Right cardiac atrium (tissue), 5 donors: ENCODE measurements at regions not wholly inside any gene's neighbourhood (a gene's known extent, or its start where the extent isn't known, plus 50 kb on each side); places are given as distances from the start of the nearest gene placed in this dataset.
"Not testable (repeated sequence)": the region's sequence is repeated elsewhere in the genome, so short reads cannot be mapped to it uniquely, and the experiment has no call there.

Experiments used
- ATAC-seq, 2 donors: fragments of 200-7000 bp; cut with Tn5 transposase; one replicate each; pipeline versions ENCODE4 v1.8.0 to v1.9.1; 2020; ENCODE audit warnings: moderate library complexity in 2 of 2, mild to moderate bottlenecking in 1 of 2
- DNase-seq, 3 donors: peaks; one replicate each; pipeline ENCODE4 v3.0.0-alpha.2; 2020
- H3K27ac ChIP-seq: one replicate; pipeline ENCODE4 v1.5.1; 2013; ENCODE audit warnings: mild to moderate bottlenecking, low read length, control low read depth, moderate library complexity
- H3K27me3 ChIP-seq: one replicate; pipeline ENCODE4 v1.6.1; 2013; ENCODE audit not compliant: control insufficient read depth, insufficient read depth
- H3K4me1 ChIP-seq: one replicate; pipeline ENCODE4 v1.6.1; 2013; ENCODE audit warnings: low read length; ENCODE audit not compliant: control insufficient read depth, insufficient read depth
- H3K4me3 ChIP-seq: one replicate; pipeline ENCODE4 v1.5.1; 2013; ENCODE audit warnings: low read length, control low read depth
- H3K9me3 ChIP-seq: one replicate; pipeline ENCODE4 v1.6.1; 2013; ENCODE audit warnings: low read length; ENCODE audit not compliant: control insufficient read depth
- WGBS: extraction: QIAGEN DNeasy Blood & Tissue Kit; methylation state at CpG from one replicate; pipeline ENCODE4 v1.1.7; 2013; 5-methylcytosine and 5-hydroxymethylcytosine counted together
- intact Hi-C, 4 donors: fragments of 100-400 bp; cut with DNase I; formaldehyde crosslinking; loops; one replicate each; pipeline versions ENCODE4 v1.11.0 to v1.14.0; 2022 to 2023
- donor health status: healthy with polysubstance abuse.
- donor health status: DM: no; HTN: yes; CAD: no.
- donor health status: DM: no; HTN: no; CAD: no.
- donor health status: DM: no; HTN: yes; CAD: no; lungs with severe emphysema.
- donor health status: DM: yes; HTN: yes; CAD: no.

DNA sequence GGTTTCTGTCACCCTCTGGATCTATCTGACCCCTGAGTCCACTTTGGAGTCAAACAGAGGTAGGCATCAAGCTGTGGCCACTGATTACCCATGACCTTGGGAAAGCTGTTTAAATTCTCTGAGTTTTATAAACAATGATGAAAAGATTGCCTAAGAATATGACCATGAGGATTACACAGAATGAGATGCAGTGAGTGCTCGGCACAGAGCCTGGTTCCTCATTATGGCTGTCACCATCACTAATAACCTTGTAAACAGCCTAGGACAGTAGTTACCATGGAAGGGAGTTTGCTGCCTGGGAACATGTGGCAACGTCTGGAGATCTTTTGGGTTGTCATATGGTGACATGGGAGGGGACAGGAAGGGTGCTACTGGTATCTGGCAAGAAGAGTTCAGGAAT lies 248.3 kb upstream of the KAZN start:
- intact Hi-C loops: no loop called here
- no peak for ATAC-seq
- Histone ChIP-seq H3K27me3 (no peaks in the 10 kb centered on the region), H3K4me3 (no peak overlapping the region), H3K9me3 (no peaks in the 10 kb centered on the region), H3K4me1 (no peaks in the 10 kb centered on the region), H3K27ac (no peak overlapping the region)
- 79% methylated on average over 2 of the region's 2 CpGs for WGBS
- DNase-seq: no peak

DNA sequence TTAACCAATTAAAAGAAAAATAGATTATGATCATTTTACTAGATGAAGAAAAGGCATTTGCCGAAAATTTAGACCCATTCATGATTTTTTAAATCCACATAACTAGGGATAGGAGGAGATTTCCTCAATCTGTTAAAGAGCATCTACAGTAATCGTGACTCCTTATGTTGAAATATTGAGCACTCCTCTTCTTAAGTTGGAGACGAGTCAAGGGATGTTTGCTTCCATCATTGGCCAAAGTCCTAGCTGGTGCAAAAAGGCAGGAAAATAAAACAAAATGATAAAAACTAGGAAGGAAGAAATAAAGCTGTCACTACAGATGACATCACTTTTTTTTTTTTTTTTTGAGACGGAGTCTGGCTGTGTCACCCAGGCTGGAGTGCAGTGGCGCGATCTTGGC lies 245.6 kb upstream of the KAZN start:
- no peaks in the 10 kb centered on the region for H3K4me1 ChIP-seq
- DNase-seq (no peak), ATAC-seq (no peak)
- H3K9me3 ChIP-seq: no peaks in the 10 kb centered on the region
- 67% methylated on average over 5 of the region's 6 CpGs for WGBS
- no peaks in the 10 kb centered on the region for H3K27me3 ChIP-seq
- intact Hi-C loops: no loop called here
- no peak overlapping the region for H3K27ac ChIP-seq
- no peak overlapping the region for H3K4me3 ChIP-seq

DNA sequence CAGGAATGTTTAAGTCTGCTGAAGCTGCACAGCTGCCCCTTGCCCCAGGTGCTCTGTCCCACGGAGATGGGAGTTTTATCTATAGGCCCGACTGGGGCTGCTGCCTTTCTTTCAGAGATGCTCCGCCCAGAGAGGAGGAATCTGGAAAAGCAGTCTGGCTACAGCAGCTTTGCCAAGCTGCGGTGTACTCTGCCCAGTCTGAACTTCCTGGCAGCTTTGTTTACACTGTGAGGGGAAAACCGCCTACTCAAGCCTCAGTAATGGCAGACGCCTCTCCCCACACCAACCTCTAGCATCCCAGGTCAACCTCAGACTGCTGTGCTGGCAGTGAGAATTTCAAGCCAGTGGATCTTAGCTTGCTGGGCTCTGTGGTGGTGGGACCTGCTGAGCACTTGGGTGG lies 237.5 kb upstream of the KAZN start:
- not testable (repeated sequence) for H3K4me3 ChIP-seq, H3K27ac ChIP-seq, H3K4me1 ChIP-seq, H3K27me3 ChIP-seq, H3K9me3 ChIP-seq, ATAC-seq
- peak in 1 of 3 donors; percentile 41 for DNase-seq
- WGBS: 29% methylated on average over 6 of the region's 6 CpGs
- intact Hi-C loops: loop anchor here in 1 of 4 donors (10.0 kb wide), 1 partner anchor 96 kb away; no protein-coding TSS in a partner anchor

DNA sequence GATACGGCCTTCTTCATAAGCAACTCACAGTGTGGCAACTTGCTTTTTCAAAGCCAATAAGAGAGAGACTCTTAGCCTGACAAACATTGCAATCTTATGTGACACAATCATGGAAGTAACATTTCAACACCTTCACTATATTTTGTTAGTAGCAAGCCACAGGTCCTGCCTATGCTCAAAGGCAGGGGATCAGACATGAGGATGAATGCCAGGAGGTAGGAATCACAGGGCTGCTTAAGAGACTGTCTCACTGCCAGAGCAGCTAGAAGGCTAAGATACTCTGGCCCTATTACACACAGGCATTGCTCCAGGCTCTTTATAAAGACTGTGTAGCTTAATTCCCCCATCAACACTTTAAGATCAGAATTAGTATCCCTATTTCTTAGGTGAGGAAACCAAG lies 236.2 kb upstream of the KAZN start:
- intact Hi-C loops: loop anchor here in 1 of 4 donors (10.0 kb wide), 1 partner anchor 98 kb away; no protein-coding TSS in a partner anchor
- peak in 1 of 2 donors; percentile 70 for ATAC-seq
- whole genome bisulfite sequencing: 77% methylated on average over 1 of the region's 1 CpG
- no peak for DNase-seq
- no peak overlapping the region for H3K27ac ChIP-seq
- H3K4me3 ChIP-seq: no peak overlapping the region
- H3K27me3 ChIP-seq: no peaks in the 10 kb centered on the region
- no peaks in the 10 kb centered on the region for H3K9me3 ChIP-seq
- H3K4me1 ChIP-seq: peaks cover 1% of the 10 kb centered on the region

DNA sequence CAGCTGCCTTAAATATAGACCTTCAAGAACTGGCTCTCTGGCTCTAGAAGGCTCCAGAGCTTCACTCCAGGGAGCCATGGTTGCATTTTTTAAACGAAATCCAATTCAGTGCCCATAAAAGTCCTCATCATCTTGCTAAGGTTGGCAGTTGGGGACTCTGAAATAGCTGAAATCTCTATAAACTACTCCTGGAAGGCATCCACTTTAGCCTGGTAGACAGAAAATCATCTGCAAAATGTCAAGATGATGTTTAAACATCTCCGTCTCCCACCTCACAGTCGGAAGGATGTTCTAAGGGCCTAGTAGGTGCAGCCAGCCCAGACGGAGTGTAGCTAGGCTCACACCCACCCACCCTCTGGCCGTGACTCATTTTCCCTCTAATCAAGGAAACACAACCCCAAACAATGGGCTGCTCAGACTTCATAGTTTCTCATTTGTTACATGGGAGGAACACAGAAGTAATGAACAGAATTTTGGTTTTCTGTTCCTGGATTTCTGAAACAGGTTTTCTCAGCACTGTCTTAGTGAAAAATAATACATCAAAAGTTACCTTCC lies 235.4 kb upstream of the KAZN start:
- intact Hi-C loops: loop anchor here in 1 of 4 donors (10.0 kb wide), 1 partner anchor 98 kb away; no protein-coding TSS in a partner anchor
- Histone ChIP-seq H3K27me3 (no peaks in the 10 kb centered on the region), H3K4me3 (no peak overlapping the region), H3K4me1 (peaks cover 1% of the 10 kb centered on the region), H3K9me3 (no peaks in the 10 kb centered on the region), H3K27ac (no peak overlapping the region)
- 46% methylated on average over 5 of the region's 5 CpGs for WGBS
- DNase-seq (no peak), ATAC-seq (no peak)

DNA sequence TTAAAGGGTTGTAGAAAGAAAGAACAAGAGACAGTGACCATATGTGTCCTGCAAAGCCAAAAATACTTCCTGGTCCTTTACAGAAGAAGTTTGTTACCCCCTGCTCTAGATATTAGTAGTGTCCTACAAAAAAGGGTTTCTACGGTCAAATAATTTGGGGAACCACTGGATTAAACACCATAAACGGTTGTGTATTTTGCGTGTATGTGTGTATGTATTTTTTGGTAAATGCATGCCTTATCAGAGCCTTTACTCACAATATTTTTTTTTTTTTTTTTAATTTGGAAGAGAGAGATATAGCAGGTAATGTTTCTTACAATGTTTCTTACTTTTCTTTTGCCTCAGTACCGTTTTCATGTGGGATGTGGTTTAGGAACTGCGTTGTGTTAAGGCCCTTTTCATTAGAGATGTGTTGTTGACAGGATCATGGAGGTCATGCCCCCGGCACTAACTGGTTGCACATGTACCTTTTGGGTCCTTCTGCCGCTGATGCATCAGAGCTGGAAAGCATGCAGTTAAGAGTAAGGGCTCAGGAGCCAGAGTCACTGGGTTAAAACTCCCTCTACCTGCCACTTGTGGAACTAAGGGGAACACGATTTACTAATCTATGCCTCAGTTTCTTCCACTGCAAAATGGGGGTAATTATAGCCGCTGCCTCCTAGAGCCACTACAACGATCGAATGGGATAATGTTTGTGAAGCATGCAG lies 234.6 kb upstream of the KAZN start:
- Histone ChIP-seq H3K27ac (no peak overlapping the region), H3K27me3 (no peaks in the 10 kb centered on the region), H3K4me3 (no peak overlapping the region), H3K4me1 (peaks cover 1% of the 10 kb centered on the region), H3K9me3 (no peaks in the 10 kb centered on the region)
- ATAC-seq (no peak), DNase-seq (no peak)
- intact Hi-C loops: loop anchor here in 1 of 4 donors (10.0 kb wide), 1 partner anchor 99 kb away; no protein-coding TSS in a partner anchor
- 80% methylated on average over 11 of the region's 11 CpGs for WGBS

DNA sequence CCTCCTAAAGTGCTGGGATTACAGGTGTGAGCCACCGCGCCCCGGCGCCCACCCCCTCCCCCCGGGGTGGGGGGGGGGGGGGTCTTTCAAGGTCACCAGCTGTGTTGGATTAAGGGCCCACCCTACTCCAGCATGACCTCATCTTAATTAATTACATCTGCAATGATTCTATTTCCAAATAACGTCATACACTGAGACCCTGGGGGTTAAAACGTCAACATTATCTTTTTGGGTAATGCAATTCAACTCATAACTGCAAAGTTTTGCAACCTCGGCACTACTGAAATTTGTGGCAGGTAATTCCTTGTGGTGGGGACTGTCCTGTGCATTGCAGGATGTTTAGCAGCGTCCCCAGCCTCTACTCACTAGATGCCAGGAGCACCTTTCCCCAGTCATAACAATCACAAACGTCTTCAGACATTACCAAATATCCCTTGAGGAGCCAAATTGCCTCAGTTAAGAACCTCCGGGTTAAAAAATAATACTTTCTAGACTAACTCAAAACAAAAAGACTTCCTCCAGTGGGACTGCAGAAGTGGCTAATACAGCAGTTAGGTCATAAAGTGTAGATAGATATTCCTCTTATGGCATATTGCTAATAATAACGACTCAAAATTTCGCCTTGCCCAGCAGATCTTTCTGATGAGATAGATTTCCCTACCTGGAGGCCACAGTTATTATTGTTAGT lies 233.0 kb upstream of the KAZN start:
- intact Hi-C loops: loop anchor here in 1 of 4 donors (10.0 kb wide), 1 partner anchor 101 kb away; no protein-coding TSS in a partner anchor
- DNase-seq (no peak), ATAC-seq (peak; percentile 36 to 66)
- Histone ChIP-seq H3K4me1 (peaks cover 1% of the 10 kb centered on the region), H3K4me3 (no peak overlapping the region), H3K9me3 (no peaks in the 10 kb centered on the region), H3K27me3 (no peaks in the 10 kb centered on the region), H3K27ac (no peak overlapping the region)
- WGBS: 48% methylated on average over 13 of the region's 13 CpGs

DNA sequence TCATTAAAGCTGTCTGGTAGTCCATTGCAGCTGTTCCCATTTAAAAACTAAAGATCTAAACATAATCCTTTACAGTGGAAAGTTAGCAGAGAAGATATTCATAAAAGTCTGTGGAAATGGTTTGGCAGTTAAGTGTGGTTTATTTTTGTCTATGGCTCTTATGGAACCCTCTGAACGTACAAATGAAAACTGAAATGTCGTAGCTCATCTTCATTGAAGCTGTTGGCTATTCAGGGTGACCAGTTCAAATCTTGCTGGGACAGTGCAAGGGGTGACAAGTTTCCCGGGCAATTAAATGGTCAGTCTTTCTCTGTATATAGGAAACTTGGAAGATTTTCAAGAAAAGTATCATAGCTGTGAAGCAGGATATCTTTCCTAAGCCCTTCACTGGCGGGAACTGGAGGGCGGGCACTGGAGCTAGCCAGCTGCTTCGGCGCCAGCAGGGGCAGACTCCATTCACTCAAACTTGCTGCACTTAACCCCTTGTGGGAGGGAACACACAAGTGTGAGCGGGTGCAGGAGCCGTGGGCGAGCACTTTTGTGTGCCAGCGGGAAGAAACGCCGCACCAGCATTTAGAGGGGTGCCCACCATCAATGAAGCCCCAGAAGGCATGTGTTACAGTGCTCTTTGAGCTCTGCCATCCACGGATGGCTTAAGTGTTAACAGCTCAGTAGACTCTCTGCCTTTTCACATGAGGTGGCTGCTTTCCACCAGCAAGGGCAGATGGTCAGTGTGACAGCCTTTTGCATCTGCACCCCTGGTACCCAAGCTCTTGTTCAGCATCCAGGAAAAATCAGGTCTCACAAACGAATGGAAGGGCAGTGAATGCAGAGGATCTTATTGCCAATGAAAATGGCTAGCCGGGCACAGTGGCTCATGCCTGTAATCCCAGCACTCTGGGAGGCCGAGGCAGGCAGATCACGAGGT lies 232.1 kb upstream of the KAZN start:
- WGBS: 22% methylated on average over 18 of the region's 18 CpGs
- peak; percentile 78 to 89 for ATAC-seq
- peak; percentile 71 to 83 (median 81) for DNase-seq
- no peaks in the 10 kb centered on the region for H3K9me3 ChIP-seq
- no peak overlapping the region for H3K4me3 ChIP-seq
- H3K27ac ChIP-seq: no peak overlapping the region
- intact Hi-C loops: loop anchor here in 1 of 4 donors (10.0 kb wide), 1 partner anchor 102 kb away; no protein-coding TSS in a partner anchor
- no peaks in the 10 kb centered on the region for H3K4me1 ChIP-seq
- no peaks in the 10 kb centered on the region for H3K27me3 ChIP-seq

DNA sequence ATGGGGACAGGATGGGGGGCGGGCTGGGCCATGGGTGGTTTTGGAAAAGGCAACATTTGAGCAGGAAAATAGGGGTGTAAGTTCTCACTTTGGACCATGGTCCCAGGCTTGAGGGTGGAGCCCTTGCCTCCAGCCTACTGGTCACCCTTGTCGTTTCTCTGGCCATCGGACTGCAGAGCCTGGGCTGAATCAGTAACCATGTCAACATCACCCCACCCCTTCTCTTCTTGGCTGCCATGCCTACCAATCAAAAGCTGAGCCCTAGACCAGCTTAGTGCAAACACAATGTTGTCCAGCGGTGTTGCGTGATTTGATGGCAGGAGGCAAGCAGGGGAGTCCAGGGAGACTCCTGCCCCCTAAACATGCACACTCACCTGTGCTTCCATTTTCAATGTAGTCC lies 231.0 kb upstream of the KAZN start:
- intact Hi-C loops: loop anchor here in 1 of 4 donors (10.0 kb wide), 1 partner anchor 103 kb away; no protein-coding TSS in a partner anchor
- H3K4me3 ChIP-seq: no peak overlapping the region
- H3K9me3 ChIP-seq: no peaks in the 10 kb centered on the region
- no peaks in the 10 kb centered on the region for H3K27me3 ChIP-seq
- no peak overlapping the region for H3K27ac ChIP-seq
- DNase-seq: peak in 2 of 3 donors; percentile 25 to 50
- H3K4me1 ChIP-seq: no peaks in the 10 kb centered on the region
- 62% methylated on average over 5 of the region's 5 CpGs for WGBS
- ATAC-seq: peak; percentile 22 to 37

DNA sequence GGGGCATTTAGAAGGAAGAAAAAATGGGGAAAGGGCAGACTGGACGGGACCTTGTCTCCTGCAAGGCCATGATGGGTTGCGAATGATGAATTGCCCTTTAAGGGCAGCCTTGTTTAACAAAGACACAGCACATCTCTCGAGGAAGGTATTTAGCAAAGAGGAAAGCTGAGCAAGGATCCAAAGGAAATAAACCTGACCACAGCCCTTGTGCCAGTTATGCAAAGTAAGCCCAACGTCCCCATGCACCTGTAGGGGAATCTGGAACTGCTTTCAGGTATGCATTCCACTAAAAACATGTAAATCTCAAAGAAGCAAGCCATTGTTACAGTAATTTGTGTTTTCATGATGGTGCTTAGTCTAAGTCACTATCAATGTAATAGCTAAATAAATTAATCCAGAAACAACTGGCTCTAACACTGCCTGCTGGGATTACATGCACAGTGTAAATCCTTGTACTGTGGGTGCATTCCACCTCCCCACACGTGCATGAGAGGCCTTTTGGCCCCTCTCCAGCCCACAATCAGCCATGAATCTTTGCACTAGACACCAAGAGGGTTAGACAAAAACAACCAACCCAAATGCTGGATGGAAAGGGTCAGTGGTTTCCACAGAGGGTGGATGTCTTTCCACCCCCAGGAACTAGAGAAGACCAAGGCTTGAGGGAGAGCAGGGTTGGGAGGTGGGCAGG lies 228.8 kb upstream of the KAZN start:
- H3K4me3 ChIP-seq: no peak overlapping the region
- no peaks in the 10 kb centered on the region for H3K4me1 ChIP-seq
- intact Hi-C loops: loop anchor here in 1 of 4 donors (10.0 kb wide), 1 partner anchor 105 kb away; no protein-coding TSS in a partner anchor
- H3K9me3 ChIP-seq: no peaks in the 10 kb centered on the region
- 46% methylated on average over 5 of the region's 5 CpGs for WGBS
- H3K27me3 ChIP-seq: no peaks in the 10 kb centered on the region
- no peak overlapping the region for H3K27ac ChIP-seq
- DNase-seq: no peak
- no peak for ATAC-seq
